HFF-Myc (cell line): ENCODE measurements at regions not wholly inside any gene's neighbourhood (a gene's known extent, or its start where the extent isn't known, plus 50 kb on each side); places are given as distances from the start of the nearest gene placed in this dataset.

Experiments used
- DNase-seq: peaks from one replicate; pipeline ENCODE4 v3.0.0-alpha.2; 2011; ENCODE audit warnings: low read depth; ENCODE audit errors: extremely low read depth
- H3K4me3 ChIP-seq: replicated peaks from 2 replicates; pipeline ENCODE4 v1.5.1; 2011; ENCODE audit warnings: low read depth, mild to moderate bottlenecking, control low read depth, low read length
- CTCF ChIP-seq: IDR thresholded peaks from 2 replicates; pipeline ENCODE4 v1.5.1; 2012; ENCODE audit warnings: mild to moderate bottlenecking, low read depth, low read length, control low read depth; ENCODE audit errors: missing control alignments

GRCh38 chr14:98501335-98501734 lies 770.7 kb downstream of the BCL11B start:
- no peak for TF ChIP-seq CTCF
- H3K4me3 ChIP-seq = no peak overlapping the region
- DNase-seq = no peak

GRCh38 chr14:98501836-98502235 lies 770.2 kb downstream of the BCL11B start:
- no peak overlapping the region for H3K4me3 ChIP-seq
- no peak for TF ChIP-seq CTCF
- no peak for DNase-seq

DNA sequence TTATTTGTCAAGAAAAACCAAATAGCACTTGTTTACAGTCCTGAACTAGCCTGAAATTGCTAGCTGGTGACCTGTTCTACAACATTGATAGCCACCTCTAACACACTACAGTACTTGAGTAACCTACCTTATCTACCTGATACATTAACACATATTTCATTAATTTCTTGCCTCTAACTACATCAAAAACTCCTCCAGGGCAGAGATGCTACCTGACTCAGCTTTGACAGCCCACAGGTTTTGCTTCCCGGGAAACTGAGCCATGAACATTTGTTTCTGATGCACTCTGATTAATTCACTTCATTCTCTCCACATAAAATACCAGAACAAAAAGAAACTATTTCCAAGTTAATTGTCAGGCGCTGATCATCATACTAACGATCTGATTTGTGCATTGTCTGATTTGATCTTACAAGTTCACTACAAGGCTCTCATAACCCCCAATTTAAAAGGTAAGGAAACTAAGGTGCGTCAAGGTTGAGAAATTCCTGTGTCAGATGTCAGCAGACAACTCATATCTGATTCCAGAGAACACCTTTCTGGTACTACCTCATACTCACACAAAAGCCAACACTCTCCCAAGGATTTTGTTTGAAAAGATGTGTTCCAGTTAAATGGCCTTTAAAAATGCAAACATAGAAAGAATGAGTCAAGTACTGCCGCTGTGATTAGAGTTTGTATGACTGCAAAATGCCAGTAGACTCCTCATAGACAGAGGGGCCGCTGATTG lies 768.7 kb downstream of the BCL11B start:
- H3K4me3 ChIP-seq = no peak overlapping the region
- no peak for DNase-seq
- TF ChIP-seq CTCF = no peak

DNA sequence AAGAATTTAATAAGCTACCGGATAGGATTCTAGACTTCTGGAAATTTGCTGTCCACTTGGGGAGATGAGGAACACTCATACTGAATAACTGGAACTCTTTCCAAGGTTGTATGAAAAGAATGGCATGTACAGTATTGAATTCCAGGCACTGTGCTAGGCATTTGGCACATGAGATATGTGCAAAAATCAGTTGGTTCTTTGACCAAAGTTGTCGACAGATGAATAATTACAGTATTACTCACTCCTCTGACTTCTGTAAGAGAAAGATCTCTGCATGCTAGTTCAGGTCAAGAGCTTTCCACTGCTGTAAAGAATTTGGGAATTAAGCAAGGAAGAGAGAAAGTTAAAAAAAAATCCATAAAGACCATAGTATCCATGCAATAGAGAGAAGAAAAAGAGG lies 764.7 kb downstream of the BCL11B start:
- no peak for DNase-seq
- no peak for TF ChIP-seq CTCF
- H3K4me3 ChIP-seq = no peak overlapping the region

- no peak for TF ChIP-seq CTCF
- no peak for DNase-seq
These were observed 761.6 kb downstream of the BCL11B start for GRCh38 chr14:98510392-98510791.

DNA sequence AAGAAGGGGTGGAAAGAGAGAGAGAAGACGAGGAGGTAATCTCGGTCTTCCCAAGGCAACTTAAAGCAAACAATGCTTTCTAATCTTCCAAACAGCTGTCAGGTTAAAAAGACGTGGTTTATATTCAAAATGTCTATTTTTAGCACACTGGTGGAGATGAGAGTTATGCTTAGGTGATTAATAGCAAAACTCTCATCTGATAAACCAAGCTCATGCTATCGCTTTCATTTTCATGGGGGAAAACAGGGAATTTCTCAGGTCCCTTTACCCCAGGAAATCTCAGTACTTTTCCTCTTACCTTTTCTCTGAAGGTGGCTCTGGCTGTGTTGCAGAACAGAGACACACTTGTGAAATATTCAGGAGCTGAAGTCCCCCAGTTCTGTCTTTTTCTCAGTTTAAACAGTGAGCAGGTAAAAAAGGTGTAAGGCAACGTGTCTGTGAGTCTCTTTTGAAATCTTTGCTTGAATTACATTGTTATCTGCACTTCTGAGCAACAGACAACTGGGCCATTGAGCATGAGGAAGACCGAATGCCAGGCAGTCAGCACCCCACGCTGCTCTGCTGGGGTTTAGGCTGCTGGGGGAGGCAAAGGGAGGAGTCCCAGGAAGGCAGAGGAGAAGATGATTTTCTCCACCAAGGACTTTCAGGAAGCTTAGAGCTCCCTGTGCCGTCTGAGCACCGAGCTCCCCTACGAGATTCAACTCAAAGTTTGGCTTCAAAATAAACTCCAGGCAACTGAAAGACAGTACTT lies 759.3 kb downstream of the BCL11B start:
- DNase-seq = no peak
- no peak overlapping the region for H3K4me3 ChIP-seq
- no peak for TF ChIP-seq CTCF

More at GRCh38 chr14:98510392-98510791, 761.6 kb downstream of the BCL11B start:
- H3K4me3 ChIP-seq = no peak overlapping the region

DNA sequence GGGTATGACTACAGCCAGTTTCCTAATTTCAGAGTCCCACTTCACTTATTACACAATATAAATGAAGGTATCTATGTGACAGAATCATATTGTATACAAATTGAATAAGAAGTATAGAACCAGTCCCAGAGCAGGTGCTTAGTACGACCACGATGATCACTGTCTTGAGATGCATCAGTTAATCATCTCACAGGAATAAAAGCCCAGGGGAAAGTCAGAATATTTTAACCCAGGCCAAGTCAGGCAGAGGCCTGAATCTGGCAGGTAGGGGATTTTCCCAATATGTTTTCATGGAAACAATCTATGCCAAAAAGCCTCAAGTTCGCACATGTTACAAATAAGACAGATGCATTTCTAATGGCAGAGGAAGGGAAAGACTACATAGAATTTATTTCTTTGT lies 758.4 kb downstream of the BCL11B start:
- no peak for DNase-seq
- no peak overlapping the region for H3K4me3 ChIP-seq

More for the DNA sequence above, 758.4 kb downstream of the BCL11B start:
- TF ChIP-seq CTCF = no peak
